Uterus (tissue), 2 donors: ENCODE measurements at regions not wholly inside any gene's neighbourhood (a gene's known extent, or its start where the extent isn't known, plus 50 kb on each side); places are given as distances from the start of the nearest gene placed in this dataset.

ENCODE experiments used
- CTCF ChIP-seq, 4 experiments: fragments of 200-600 bp in 2 of 4; fragments of 450-650 bp in 2 of 4; sonication (generic) in 2 of 4; IDR thresholded peaks; one replicate each; pipeline ENCODE4 v1.5.1; 2016 to 2019; ENCODE audit warnings: antibody characterized with exemption in 4 of 4, mild to moderate bottlenecking in 2 of 4, moderate library complexity in 1 of 4
- POLR2A ChIP-seq, 2 donors: fragments of 450-650 bp; IDR thresholded peaks; one replicate each; pipeline ENCODE4 v1.6.1; 2016; ENCODE audit warnings: antibody characterized with exemption in 2 of 2, mild to moderate bottlenecking in 1 of 2, moderate library complexity in 1 of 2

- TF ChIP-seq CTCF (IDR thresholded peaks at IDR 0.05) (no peak), POLR2A (IDR thresholded peaks at IDR 0.05) (no peak)
Observed at GRCh38 chr19:27806471-27807070, 1406.4 kb downstream of the UQCRFS1 start.
